Liver (tissue), 8 donors: ENCODE measurements at regions not wholly inside any gene's neighbourhood (a gene's known extent, or its start where the extent isn't known, plus 50 kb on each side); places are given as distances from the start of the nearest gene placed in this dataset.

Experiments used
- DNase-seq: peaks from one replicate; pipeline ENCODE4 v3.0.0-alpha.2; 2017; ENCODE audit warnings: low spot score
- H3K27ac ChIP-seq, 2 donors: one replicate each; pipeline ENCODE4 v1.7.0; 2013; ENCODE audit warnings: inconsistent platforms in 2 of 2, low read length in 2 of 2, control low read depth in 1 of 2, low read depth in 1 of 2, mild to moderate bottlenecking in 1 of 2
- H3K27me3 ChIP-seq, 4 donors: one replicate each; pipeline versions ENCODE4 v1.6.1 to v1.7.0; 2013; ENCODE audit warnings: low read length in 3 of 4, inconsistent platforms in 1 of 4, mild to moderate bottlenecking in 1 of 4, moderate library complexity in 1 of 4; ENCODE audit not compliant: control insufficient read depth in 4 of 4, insufficient read depth in 4 of 4
- H3K36me3 ChIP-seq, 4 donors: one replicate each; pipeline versions ENCODE4 v1.6.1 to v1.7.0; 2013; ENCODE audit warnings: low read length in 3 of 4, mild to moderate bottlenecking in 3 of 4, low read depth in 1 of 4, moderate library complexity in 1 of 4; ENCODE audit not compliant: control insufficient read depth in 4 of 4, insufficient read depth in 3 of 4
- H3K4me1 ChIP-seq, 4 donors: one replicate each; pipeline versions ENCODE4 v1.6.1 to v1.7.0; 2013; ENCODE audit warnings: low read length in 3 of 4, mild to moderate bottlenecking in 3 of 4, moderate library complexity in 1 of 4; ENCODE audit not compliant: control insufficient read depth in 4 of 4, insufficient read depth in 4 of 4
- H3K4me3 ChIP-seq, 3 donors: one replicate each; pipeline versions ENCODE4 v1.6.1 to v1.7.0; 2013; ENCODE audit warnings: low read length in 3 of 3, control low read depth in 1 of 3, low read depth in 1 of 3, mild to moderate bottlenecking in 1 of 3
- H3K9ac ChIP-seq, 2 donors: one replicate each; pipeline ENCODE4 v1.7.0; 2013; ENCODE audit warnings: low read length in 2 of 2, mild to moderate bottlenecking in 2 of 2, moderate library complexity in 2 of 2, control low read depth in 1 of 2, low read depth in 1 of 2
- H3K9me3 ChIP-seq, 4 donors: one replicate each; pipeline versions ENCODE4 v1.6.1 to v1.7.0; 2013; ENCODE audit warnings: low read length in 3 of 4; ENCODE audit not compliant: control insufficient read depth in 4 of 4
- EGR1 ChIP-seq, 2 donors: IDR thresholded peaks; 2 replicates each; pipeline ENCODE4 v1.6.1; 2016 to 2018; ENCODE audit warnings: antibody characterized with exemption in 2 of 2, low read depth in 2 of 2
- FOXA1 ChIP-seq: IDR thresholded peaks from 2 replicates; pipeline ENCODE4 v1.6.1; 2016; ENCODE audit warnings: antibody characterized with exemption
- GABPA ChIP-seq, 2 donors: IDR thresholded peaks in 1 of 2; conservative IDR thresholded peaks in 1 of 2; 2 replicates each; pipeline ENCODE4 v1.6.1; 2016; ENCODE audit warnings: antibody characterized with exemption in 2 of 2, mild to moderate bottlenecking in 1 of 2, moderate library complexity in 1 of 2
- HNF4A ChIP-seq, 2 donors: conservative IDR thresholded peaks; 2 replicates each; pipeline ENCODE4 v1.6.1; 2016; ENCODE audit warnings: antibody characterized with exemption in 2 of 2, mild to moderate bottlenecking in 2 of 2
- HNF4G ChIP-seq: IDR thresholded peaks from 2 replicates; pipeline ENCODE4 v1.6.1; 2016; ENCODE audit warnings: antibody characterized with exemption
- JUND ChIP-seq, 2 donors: IDR thresholded peaks; 2 replicates each; pipeline ENCODE4 v1.6.1; 2016; ENCODE audit warnings: antibody characterized with exemption in 2 of 2
- NR2F2 ChIP-seq: IDR thresholded peaks from 2 replicates; pipeline ENCODE4 v1.6.1; 2016; ENCODE audit warnings: antibody characterized with exemption
- RAD21 ChIP-seq, 2 donors: IDR thresholded peaks; 2 replicates each; pipeline ENCODE4 v1.6.1; 2016; ENCODE audit warnings: antibody characterized with exemption in 2 of 2, mild to moderate bottlenecking in 2 of 2
- RXRA ChIP-seq, 2 donors: IDR thresholded peaks; 2 replicates each; pipeline ENCODE4 v1.6.1; 2017 to 2018; ENCODE audit warnings: antibody characterized with exemption in 2 of 2, mild to moderate bottlenecking in 1 of 2
- SP1 ChIP-seq: IDR thresholded peaks from 2 replicates; pipeline ENCODE4 v1.6.1; 2018; ENCODE audit warnings: antibody characterized with exemption, mild to moderate bottlenecking
- TAF1 ChIP-seq: conservative IDR thresholded peaks from 2 replicates; pipeline ENCODE4 v1.6.1; 2016; ENCODE audit warnings: antibody characterized with exemption, mild to moderate bottlenecking
- WGBS: extraction: QIAGEN DNeasy Blood & Tissue Kit; methylation state at CpG from one replicate; pipeline ENCODE4 v1.1.7; 2013; 5-methylcytosine and 5-hydroxymethylcytosine counted together
- TF ChIP-seq, protein P1 (sequence below): IDR thresholded peaks from 2 replicates; pipeline ENCODE4 v1.6.1; 2016; ENCODE audit warnings: antibody characterized with exemption
- TF ChIP-seq, protein P2 (sequence below): IDR thresholded peaks from 2 replicates; pipeline ENCODE4 v1.6.1; 2016; ENCODE audit warnings: antibody characterized with exemption, mild to moderate bottlenecking
- TF ChIP-seq, protein P3 (sequence below): IDR thresholded peaks from 2 replicates; pipeline ENCODE4 v1.6.1; 2016; ENCODE audit warnings: antibody characterized with exemption
- TF ChIP-seq, protein P4 (sequence below): IDR thresholded peaks from 2 replicates; pipeline ENCODE4 v1.6.1; 2016; ENCODE audit warnings: antibody characterized with exemption
- TF ChIP-seq, protein P5 (sequence below): fragments of 150-350 bp; IDR thresholded peaks from 2 replicates; pipeline ENCODE4 v1.5.1; 2017; ENCODE audit warnings: improper control_type of control experiment, low read depth, low read length; ENCODE audit not compliant: missing input control
- donor health status: healthy.
- donor health status: healthy.
- donor health status: healthy.
- donor health status: healthy.
- donor health status: healthy.

DNA sequence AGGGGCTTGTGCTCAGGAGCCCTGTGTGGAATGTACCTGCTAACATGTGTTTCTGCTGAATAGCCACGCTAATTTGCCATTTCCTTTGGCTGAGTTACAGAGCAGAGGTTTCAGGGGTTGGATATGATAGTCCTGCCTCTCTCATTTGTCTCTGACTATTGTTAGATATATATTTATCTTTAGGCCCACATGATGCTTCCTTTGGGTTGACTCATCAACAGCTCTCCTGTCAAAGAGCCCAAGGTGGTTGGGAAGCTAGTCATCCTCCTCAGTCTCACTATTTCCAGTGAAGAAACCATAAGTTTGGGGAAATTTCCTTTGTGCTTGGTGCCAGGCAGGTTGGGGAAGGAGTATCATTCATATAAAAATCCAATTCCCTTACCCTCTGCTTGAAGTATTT lies 1194.6 kb downstream of the ZPLD1 start (continued):
- TF ChIP-seq, protein P1, sequence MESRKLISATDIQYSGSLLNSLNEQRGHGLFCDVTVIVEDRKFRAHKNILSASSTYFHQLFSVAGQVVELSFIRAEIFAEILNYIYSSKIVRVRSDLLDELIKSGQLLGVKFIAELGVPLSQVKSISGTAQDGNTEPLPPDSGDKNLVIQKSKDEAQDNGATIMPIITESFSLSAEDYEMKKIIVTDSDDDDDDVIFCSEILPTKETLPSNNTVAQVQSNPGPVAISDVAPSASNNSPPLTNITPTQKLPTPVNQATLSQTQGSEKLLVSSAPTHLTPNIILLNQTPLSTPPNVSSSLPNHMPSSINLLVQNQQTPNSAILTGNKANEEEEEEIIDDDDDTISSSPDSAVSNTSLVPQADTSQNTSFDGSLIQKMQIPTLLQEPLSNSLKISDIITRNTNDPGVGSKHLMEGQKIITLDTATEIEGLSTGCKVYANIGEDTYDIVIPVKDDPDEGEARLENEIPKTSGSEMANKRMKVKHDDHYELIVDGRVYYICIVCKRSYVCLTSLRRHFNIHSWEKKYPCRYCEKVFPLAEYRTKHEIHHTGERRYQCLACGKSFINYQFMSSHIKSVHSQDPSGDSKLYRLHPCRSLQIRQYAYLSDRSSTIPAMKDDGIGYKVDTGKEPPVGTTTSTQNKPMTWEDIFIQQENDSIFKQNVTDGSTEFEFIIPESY = no peak
- TF ChIP-seq SP1 (no peak), GABPA (IDR thresholded peaks at IDR 0.05 in 1 of 2, conservative IDR thresholded peaks at IDR 0.05 in 1 of 2) (no peak), FOXA1 (no peak)

DNA sequence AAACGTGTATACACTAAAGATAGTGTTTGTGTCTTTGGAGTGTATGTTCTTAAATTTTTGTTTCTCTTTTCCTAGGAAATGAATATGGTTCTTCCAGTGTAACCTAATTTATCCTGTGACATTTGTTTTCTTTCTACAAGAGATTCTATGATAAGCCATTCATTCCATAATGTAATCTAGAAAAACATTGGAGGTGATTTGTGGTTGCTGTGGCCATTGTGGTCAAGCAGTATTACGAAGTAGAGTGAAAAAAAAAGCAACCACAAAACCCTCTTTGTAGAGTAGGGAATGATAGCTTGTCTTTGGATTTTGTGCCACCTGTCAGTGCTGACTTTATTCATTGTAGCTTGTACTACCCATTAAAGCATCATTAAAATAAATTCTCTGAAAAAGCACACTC lies 1209.6 kb downstream of the ZPLD1 start:
- Histone ChIP-seq H3K4me3 (no peak overlapping the region), H3K27me3 (no peaks in the 10 kb centered on the region), H3K9ac (no peak overlapping the region), H3K27ac (no peak overlapping the region), H3K4me1 (no peaks in the 10 kb centered on the region), H3K36me3 (no peaks in the 10 kb centered on the region), H3K9me3 (no peaks in the 10 kb centered on the region)
- 56% methylated on average over 2 of the region's 2 CpGs for WGBS
- no peak for TF ChIP-seq HNF4G
- TF ChIP-seq RAD21 (IDR thresholded peaks at IDR 0.05) = no peak
- TF ChIP-seq, protein P2, sequence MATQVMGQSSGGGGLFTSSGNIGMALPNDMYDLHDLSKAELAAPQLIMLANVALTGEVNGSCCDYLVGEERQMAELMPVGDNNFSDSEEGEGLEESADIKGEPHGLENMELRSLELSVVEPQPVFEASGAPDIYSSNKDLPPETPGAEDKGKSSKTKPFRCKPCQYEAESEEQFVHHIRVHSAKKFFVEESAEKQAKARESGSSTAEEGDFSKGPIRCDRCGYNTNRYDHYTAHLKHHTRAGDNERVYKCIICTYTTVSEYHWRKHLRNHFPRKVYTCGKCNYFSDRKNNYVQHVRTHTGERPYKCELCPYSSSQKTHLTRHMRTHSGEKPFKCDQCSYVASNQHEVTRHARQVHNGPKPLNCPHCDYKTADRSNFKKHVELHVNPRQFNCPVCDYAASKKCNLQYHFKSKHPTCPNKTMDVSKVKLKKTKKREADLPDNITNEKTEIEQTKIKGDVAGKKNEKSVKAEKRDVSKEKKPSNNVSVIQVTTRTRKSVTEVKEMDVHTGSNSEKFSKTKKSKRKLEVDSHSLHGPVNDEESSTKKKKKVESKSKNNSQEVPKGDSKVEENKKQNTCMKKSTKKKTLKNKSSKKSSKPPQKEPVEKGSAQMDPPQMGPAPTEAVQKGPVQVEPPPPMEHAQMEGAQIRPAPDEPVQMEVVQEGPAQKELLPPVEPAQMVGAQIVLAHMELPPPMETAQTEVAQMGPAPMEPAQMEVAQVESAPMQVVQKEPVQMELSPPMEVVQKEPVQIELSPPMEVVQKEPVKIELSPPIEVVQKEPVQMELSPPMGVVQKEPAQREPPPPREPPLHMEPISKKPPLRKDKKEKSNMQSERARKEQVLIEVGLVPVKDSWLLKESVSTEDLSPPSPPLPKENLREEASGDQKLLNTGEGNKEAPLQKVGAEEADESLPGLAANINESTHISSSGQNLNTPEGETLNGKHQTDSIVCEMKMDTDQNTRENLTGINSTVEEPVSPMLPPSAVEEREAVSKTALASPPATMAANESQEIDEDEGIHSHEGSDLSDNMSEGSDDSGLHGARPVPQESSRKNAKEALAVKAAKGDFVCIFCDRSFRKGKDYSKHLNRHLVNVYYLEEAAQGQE = no peak
- TF ChIP-seq EGR1 (IDR thresholded peaks at IDR 0.05; ENCODE audit: low read depth in 2 of 2) = no peak
- TF ChIP-seq GABPA (IDR thresholded peaks at IDR 0.05 in 1 of 2, conservative IDR thresholded peaks at IDR 0.05 in 1 of 2) = no peak
- no peak for TF ChIP-seq TAF1
- TF ChIP-seq, protein P3, sequence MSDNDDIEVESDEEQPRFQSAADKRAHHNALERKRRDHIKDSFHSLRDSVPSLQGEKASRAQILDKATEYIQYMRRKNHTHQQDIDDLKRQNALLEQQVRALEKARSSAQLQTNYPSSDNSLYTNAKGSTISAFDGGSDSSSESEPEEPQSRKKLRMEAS = no peak
- TF ChIP-seq JUND (IDR thresholded peaks at IDR 0.05) = no peak
- TF ChIP-seq SP1 = no peak
- TF ChIP-seq HNF4A (conservative IDR thresholded peaks at IDR 0.05) = no peak
- no peak for TF ChIP-seq FOXA1
- no peak for TF ChIP-seq RXRA (IDR thresholded peaks at IDR 0.05)
- no peak for DNase-seq

DNA sequence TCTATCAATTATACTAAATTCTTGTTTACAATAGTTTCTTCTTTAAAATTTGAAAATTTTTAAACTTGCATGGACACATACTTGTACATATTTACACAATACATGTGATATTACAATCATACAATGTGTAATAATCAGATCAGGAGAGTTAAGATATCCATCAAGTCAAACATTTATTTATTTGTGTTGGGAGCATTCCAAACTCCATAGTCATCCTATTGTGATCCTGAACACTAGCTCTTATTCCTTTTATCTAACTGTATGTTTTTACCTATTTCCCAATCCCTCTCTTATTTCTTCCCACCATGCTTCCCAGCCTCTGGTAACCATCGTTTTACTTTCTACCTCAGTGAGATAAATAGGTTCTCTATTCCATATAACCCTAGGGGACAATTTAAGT lies 1219.2 kb downstream of the ZPLD1 start:
- Histone ChIP-seq H3K36me3 (no peaks in the 10 kb centered on the region), H3K4me3 (no peak overlapping the region), H3K27me3 (no peaks in the 10 kb centered on the region), H3K9me3 (no peaks in the 10 kb centered on the region), H3K9ac (no peak overlapping the region), H3K4me1 (no peaks in the 10 kb centered on the region), H3K27ac (no peak overlapping the region)
- DNase-seq = no peak
- WGBS = 71% methylated on average over 1 of the region's 1 CpG
- TF ChIP-seq SP1 (no peak), EGR1 (IDR thresholded peaks at IDR 0.05; ENCODE audit: low read depth in 2 of 2) (no peak), JUND (IDR thresholded peaks at IDR 0.05) (no peak), RAD21 (IDR thresholded peaks at IDR 0.05) (no peak), RXRA (IDR thresholded peaks at IDR 0.05) (no peak), FOXA1 (no peak), NR2F2 (no peak), HNF4A (conservative IDR thresholded peaks at IDR 0.05) (no peak)
- TF ChIP-seq, protein P4, sequence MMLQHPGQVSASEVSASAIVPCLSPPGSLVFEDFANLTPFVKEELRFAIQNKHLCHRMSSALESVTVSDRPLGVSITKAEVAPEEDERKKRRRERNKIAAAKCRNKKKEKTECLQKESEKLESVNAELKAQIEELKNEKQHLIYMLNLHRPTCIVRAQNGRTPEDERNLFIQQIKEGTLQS = no peak
- TF ChIP-seq, protein P5, sequence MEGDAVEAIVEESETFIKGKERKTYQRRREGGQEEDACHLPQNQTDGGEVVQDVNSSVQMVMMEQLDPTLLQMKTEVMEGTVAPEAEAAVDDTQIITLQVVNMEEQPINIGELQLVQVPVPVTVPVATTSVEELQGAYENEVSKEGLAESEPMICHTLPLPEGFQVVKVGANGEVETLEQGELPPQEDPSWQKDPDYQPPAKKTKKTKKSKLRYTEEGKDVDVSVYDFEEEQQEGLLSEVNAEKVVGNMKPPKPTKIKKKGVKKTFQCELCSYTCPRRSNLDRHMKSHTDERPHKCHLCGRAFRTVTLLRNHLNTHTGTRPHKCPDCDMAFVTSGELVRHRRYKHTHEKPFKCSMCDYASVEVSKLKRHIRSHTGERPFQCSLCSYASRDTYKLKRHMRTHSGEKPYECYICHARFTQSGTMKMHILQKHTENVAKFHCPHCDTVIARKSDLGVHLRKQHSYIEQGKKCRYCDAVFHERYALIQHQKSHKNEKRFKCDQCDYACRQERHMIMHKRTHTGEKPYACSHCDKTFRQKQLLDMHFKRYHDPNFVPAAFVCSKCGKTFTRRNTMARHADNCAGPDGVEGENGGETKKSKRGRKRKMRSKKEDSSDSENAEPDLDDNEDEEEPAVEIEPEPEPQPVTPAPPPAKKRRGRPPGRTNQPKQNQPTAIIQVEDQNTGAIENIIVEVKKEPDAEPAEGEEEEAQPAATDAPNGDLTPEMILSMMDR = no peak
- TF ChIP-seq, protein P2 = no peak
- TF ChIP-seq, protein P1 = no peak
